Hematopoietic multipotent progenitor cell treated with erythropoietin and hydrocortisone succinate and interleukin-3 and kit ligand, for 15 days (in vitro differentiated cells): ENCODE measurements at regions not wholly inside any gene's neighbourhood (a gene's known extent, or its start where the extent isn't known, plus 50 kb on each side); places are given as distances from the start of the nearest gene placed in this dataset.
"Not testable (repeated sequence)": the region's sequence is repeated elsewhere in the genome, so short reads cannot be mapped to it uniquely, and the experiment has no call there.

Source experiments
- DNase-seq: peaks from one replicate; pipeline ENCODE4 v3.0.0-alpha.2; 2015; ENCODE audit warnings: low spot score

GRCh38 chr20:48231253-48231930, 446.1 kb upstream of the SULF2 start:
- DNase-seq: no peak

- no peak for DNase-seq
Observed at GRCh38 chr20:48230216-48230615, 444.9 kb upstream of the SULF2 start.

GRCh38 chr20:48227381-48227780, 442.1 kb upstream of the SULF2 start:
- DNase-seq: no peak

- no peak for DNase-seq
Observed at GRCh38 chr20:48226642-48227041, 441.4 kb upstream of the SULF2 start.

GRCh38 chr20:48224533-48225050, 439.3 kb upstream of the SULF2 start:
- DNase-seq: no peak

- DNase-seq: no peak
Observed at GRCh38 chr20:48223715-48224114, 438.4 kb upstream of the SULF2 start.

- DNase-seq: no peak
Observed at GRCh38 chr20:48222595-48223180, 437.4 kb upstream of the SULF2 start.

GRCh38 chr20:48220033-48220633, 434.9 kb upstream of the SULF2 start:
- DNase-seq: no peak

GRCh38 chr20:48219306-48219705, 434.0 kb upstream of the SULF2 start:
- no peak for DNase-seq

GRCh38 chr20:48217190-48217589, 431.9 kb upstream of the SULF2 start:
- DNase-seq: no peak

- no peak for DNase-seq
Observed at GRCh38 chr20:48215536-48215935, 430.3 kb upstream of the SULF2 start.

- no peak for DNase-seq
Observed at GRCh38 chr20:48214601-48215000, 429.3 kb upstream of the SULF2 start.

GRCh38 chr20:48213635-48214034, 428.4 kb upstream of the SULF2 start:
- DNase-seq: not testable (repeated sequence)

- no peak for DNase-seq
Observed at GRCh38 chr20:48212806-48213509, 427.7 kb upstream of the SULF2 start.

- DNase-seq: no peak
Observed at GRCh38 chr20:48211847-48212246, 426.6 kb upstream of the SULF2 start.

- no peak for DNase-seq
Observed at GRCh38 chr20:48211238-48211637, 426.0 kb upstream of the SULF2 start.

GRCh38 chr20:48210111-48211027, 425.1 kb upstream of the SULF2 start:
- DNase-seq: no peak

- no peak for DNase-seq
Observed at GRCh38 chr20:48209102-48209501, 423.8 kb upstream of the SULF2 start.

GRCh38 chr20:48208176-48208575, 422.9 kb upstream of the SULF2 start:
- no peak for DNase-seq

GRCh38 chr20:48207505-48207904, 422.2 kb upstream of the SULF2 start:
- no peak for DNase-seq

GRCh38 chr20:48205786-48206185, 420.5 kb upstream of the SULF2 start:
- no peak for DNase-seq
